ENCODE measurements at regions not wholly inside any gene's neighbourhood (a gene's known extent, or its start where the extent isn't known, plus 50 kb on each side); places are given as distances from the start of the nearest gene placed in this dataset.

DNA sequence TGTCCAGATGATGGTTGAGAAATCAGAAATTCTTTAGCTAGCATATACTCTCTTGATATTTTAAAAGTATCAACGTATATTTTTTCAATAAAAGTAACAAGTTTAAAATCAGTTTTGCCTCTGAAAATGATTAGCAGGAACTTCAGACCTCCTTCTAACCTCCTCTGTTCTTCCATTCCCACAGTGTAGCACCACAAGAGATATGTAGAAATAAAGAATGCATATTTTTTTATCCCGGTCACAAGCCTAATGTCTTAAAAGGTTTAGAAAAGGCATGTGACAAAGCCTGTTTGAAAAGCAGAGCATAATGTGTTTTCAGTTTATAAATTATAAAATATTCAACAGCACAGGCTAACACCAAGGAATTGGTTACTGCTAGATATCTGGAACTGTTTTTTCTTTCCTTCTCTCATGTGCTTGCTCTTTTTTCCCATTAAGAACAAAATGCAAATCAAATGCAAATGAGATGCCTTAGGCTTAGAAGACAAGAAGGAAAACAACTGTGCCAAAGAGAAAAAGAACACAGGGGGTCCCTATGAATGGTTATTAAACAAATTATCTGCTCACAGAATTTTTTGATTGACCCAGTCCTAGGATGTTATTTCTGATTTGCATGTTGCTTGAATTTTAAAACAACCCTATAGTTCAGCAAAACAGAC is 351.7 kb upstream of the FAM241A start:
- Histone ChIP-seq H3K4me3 (ENCODE audit: low read depth in 1 of 2, low read length in 2 of 2) (no peak overlapping the region), H3K4me1 (ENCODE audit: control insufficient read depth in 1 of 2, insufficient read depth in 2 of 2, low read length in 2 of 2) (no peaks in the 10 kb centered on the region), H3K27ac (ENCODE audit: low read depth, low read length) (no peak overlapping the region), H3K36me3 (ENCODE audit: control insufficient read depth in 1 of 2, insufficient read depth in 2 of 2, low read length in 2 of 2) (no peaks in the 10 kb centered on the region), H3K9ac (ENCODE audit: low read depth in 1 of 2, low read length in 2 of 2) (no peak overlapping the region), H3K9me3 (ENCODE audit: control insufficient read depth in 1 of 2, low read length in 2 of 2) (no peaks in the 10 kb centered on the region), H3K27me3 (ENCODE audit: control insufficient read depth in 1 of 2, insufficient read depth in 2 of 2, low read length in 2 of 2) (no peaks in the 10 kb centered on the region)

DNA sequence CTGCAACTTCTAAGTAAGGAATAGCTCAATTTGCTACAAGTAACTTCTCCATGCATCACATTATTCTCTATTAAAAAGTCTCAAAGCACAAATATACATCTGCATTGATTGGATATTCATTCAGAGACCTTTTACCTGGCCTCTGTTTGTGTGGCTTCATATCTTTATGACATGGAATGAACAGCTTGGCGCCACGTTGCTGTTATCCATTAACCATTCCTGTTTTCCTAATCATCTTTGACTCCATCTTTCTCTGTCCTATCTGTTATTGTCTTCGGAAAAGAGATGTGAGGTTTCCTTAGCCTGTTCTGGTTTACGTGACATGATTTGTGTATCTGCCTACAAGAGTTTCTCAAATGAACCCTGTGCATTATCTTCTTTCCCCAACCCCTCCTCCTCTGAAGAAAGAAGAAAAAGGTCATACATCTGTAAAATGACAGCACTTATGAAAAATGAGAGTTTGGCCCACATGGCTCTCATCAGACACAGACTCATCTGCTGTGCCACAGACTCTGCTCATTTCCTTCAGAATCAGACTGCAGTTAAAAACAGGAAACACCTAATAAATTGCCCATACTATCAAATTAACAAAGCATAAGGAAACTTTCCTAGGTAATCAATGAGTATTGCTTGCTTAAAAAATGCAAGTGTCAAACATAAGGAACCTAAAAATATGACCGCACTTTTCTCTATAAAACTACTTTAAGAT is 347.6 kb upstream of the FAM241A start:
- Histone ChIP-seq H3K4me1 (ENCODE audit: control insufficient read depth in 1 of 2, insufficient read depth in 2 of 2, low read length in 2 of 2) (no peaks in the 10 kb centered on the region), H3K4me3 (ENCODE audit: low read depth in 1 of 2, low read length in 2 of 2) (no peak overlapping the region), H3K36me3 (ENCODE audit: control insufficient read depth in 1 of 2, insufficient read depth in 2 of 2, low read length in 2 of 2) (no peaks in the 10 kb centered on the region), H3K9ac (ENCODE audit: low read depth in 1 of 2, low read length in 2 of 2) (no peak overlapping the region), H3K9me3 (ENCODE audit: control insufficient read depth in 1 of 2, low read length in 2 of 2) (no peaks in the 10 kb centered on the region), H3K27me3 (ENCODE audit: control insufficient read depth in 1 of 2, insufficient read depth in 2 of 2, low read length in 2 of 2) (no peaks in the 10 kb centered on the region), H3K27ac (ENCODE audit: low read depth, low read length) (no peak overlapping the region)

DNA sequence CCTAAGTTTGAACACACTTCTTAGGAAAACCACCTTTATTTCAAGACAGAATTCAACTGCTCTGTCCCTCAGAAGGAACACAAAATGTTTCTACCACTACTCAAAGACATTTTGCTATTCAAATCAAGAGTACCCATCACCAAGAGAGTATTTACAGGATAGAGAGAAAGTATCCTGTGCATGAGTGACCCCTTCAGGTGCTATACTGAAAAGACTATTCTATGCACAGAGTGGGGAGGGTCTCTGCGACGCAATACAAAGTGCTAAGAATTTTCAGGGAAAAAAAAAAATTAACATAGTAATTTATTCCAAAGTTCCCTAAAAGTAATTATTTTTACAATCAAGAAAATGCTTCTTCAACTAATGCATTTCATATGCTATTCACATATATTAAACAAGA is 346.4 kb upstream of the FAM241A start:
- Histone ChIP-seq H3K9ac (ENCODE audit: low read depth in 1 of 2, low read length in 2 of 2) (no peak overlapping the region), H3K9me3 (ENCODE audit: control insufficient read depth in 1 of 2, low read length in 2 of 2) (no peaks in the 10 kb centered on the region), H3K27me3 (ENCODE audit: control insufficient read depth in 1 of 2, insufficient read depth in 2 of 2, low read length in 2 of 2) (no peaks in the 10 kb centered on the region), H3K4me3 (ENCODE audit: low read depth in 1 of 2, low read length in 2 of 2) (no peak overlapping the region), H3K4me1 (ENCODE audit: control insufficient read depth in 1 of 2, insufficient read depth in 2 of 2, low read length in 2 of 2) (no peaks in the 10 kb centered on the region), H3K36me3 (ENCODE audit: control insufficient read depth in 1 of 2, insufficient read depth in 2 of 2, low read length in 2 of 2) (no peaks in the 10 kb centered on the region), H3K27ac (ENCODE audit: low read depth, low read length) (no peak overlapping the region)

DNA sequence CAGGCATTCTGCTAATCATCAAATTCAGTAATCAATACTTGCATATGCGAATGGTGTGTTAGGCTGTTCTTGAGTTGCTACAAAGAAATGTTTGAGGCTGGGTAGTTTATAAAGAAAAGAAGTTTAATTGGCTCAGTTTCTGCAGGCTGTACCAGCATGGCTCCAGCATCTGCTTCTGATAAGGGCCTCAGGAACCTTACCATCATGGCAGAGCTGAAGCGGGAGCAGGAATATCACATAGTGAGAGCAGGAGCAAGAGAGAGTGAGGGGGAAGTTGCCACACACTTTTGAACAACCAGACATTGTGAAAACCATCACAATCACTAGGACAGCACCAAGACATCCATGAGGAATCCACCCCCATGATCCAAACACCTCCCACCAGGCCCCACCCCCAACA is 344.7 kb upstream of the FAM241A start:
- Histone ChIP-seq H3K4me3 (ENCODE audit: low read depth in 1 of 2, low read length in 2 of 2) (no peak overlapping the region), H3K9ac (ENCODE audit: low read depth in 1 of 2, low read length in 2 of 2) (no peak overlapping the region), H3K27ac (ENCODE audit: low read depth, low read length) (no peak overlapping the region), H3K27me3 (ENCODE audit: control insufficient read depth in 1 of 2, insufficient read depth in 2 of 2, low read length in 2 of 2) (no peaks in the 10 kb centered on the region), H3K4me1 (ENCODE audit: control insufficient read depth in 1 of 2, insufficient read depth in 2 of 2, low read length in 2 of 2) (no peaks in the 10 kb centered on the region), H3K9me3 (ENCODE audit: control insufficient read depth in 1 of 2, low read length in 2 of 2) (no peaks in the 10 kb centered on the region), H3K36me3 (ENCODE audit: control insufficient read depth in 1 of 2, insufficient read depth in 2 of 2, low read length in 2 of 2) (no peaks in the 10 kb centered on the region)

DNA sequence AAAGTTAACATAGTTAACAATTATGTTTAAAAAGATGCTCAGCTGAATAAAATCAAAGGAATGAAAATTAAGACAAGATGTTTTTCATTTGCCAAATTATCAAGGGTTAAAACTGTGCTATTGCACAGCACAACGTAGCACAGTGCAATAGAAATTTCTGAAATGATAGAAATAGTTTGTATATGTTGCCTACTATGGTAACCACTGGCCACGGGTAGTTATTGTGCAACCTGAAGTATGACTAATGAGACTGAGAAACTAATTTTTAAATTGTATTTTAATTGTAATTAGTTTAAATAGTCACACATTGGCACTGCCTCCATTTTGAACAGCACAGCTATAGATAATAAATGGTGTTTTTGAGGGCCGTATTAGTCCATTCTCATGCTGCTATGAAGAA is 343.1 kb upstream of the FAM241A start:
- Histone ChIP-seq H3K9ac (ENCODE audit: low read depth in 1 of 2, low read length in 2 of 2) (no peak overlapping the region), H3K27me3 (ENCODE audit: control insufficient read depth in 1 of 2, insufficient read depth in 2 of 2, low read length in 2 of 2) (no peaks in the 10 kb centered on the region), H3K27ac (ENCODE audit: low read depth, low read length) (no peak overlapping the region), H3K9me3 (ENCODE audit: control insufficient read depth in 1 of 2, low read length in 2 of 2) (no peaks in the 10 kb centered on the region), H3K4me1 (ENCODE audit: control insufficient read depth in 1 of 2, insufficient read depth in 2 of 2, low read length in 2 of 2) (no peaks in the 10 kb centered on the region), H3K36me3 (ENCODE audit: control insufficient read depth in 1 of 2, insufficient read depth in 2 of 2, low read length in 2 of 2) (no peaks in the 10 kb centered on the region), H3K4me3 (ENCODE audit: low read depth in 1 of 2, low read length in 2 of 2) (no peak overlapping the region)

DNA sequence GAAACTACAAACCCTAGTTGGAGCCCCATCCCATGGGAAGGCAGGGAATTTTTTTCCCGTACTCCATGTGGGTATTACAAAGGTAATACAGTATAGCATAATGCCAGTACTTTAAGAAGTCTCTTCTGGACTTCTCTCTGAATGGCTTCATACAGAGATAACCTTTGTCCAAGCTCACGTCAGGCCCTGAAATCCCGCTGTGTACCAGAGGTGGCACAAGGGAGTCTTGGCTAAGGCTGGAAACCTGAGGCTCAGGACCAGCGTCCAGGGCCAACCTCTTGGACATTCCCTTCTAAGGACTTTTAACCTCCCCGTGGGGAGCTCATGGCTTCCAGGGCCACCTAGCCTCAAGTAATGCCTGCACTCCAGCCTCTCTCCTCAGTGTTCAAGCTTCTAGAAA is 338.9 kb upstream of the FAM241A start:
- H3K9ac ChIP-seq (ENCODE audit: low read depth in 1 of 2, low read length in 2 of 2), result no peak overlapping the region
- H3K27ac ChIP-seq (ENCODE audit: low read depth, low read length), result no peak overlapping the region
- H3K4me3 ChIP-seq (ENCODE audit: low read depth in 1 of 2, low read length in 2 of 2), result no peak overlapping the region
- no peaks in the 10 kb centered on the region for H3K36me3 ChIP-seq (ENCODE audit: control insufficient read depth in 1 of 2, insufficient read depth in 2 of 2, low read length in 2 of 2)
- H3K27me3 ChIP-seq (ENCODE audit: control insufficient read depth in 1 of 2, insufficient read depth in 2 of 2, low read length in 2 of 2), result no peaks in the 10 kb centered on the region
- H3K4me1 ChIP-seq (ENCODE audit: control insufficient read depth in 1 of 2, insufficient read depth in 2 of 2, low read length in 2 of 2), result no peaks in the 10 kb centered on the region
- no peaks in the 10 kb centered on the region for H3K9me3 ChIP-seq (ENCODE audit: control insufficient read depth in 1 of 2, low read length in 2 of 2)

DNA sequence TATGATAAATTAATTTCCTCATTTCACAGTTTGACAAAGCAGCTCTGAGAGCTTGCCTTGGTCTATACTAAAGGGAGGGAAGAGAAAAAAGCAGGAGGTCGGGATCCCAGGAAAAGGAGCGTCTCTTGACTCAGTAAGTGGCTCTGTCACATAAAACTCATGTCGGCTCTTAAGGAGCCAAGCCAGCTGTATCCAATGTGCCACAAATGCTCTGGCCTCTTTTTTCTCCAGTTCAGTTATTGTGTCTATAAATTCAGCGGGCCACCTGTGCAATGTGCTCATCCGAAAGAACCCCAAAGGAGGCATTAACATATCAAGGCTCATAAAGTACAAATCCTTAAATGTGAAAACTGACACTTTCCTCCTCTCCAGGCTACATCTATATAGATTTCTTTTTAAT is 337.7 kb upstream of the FAM241A start:
- Histone ChIP-seq H3K9ac (ENCODE audit: low read depth in 1 of 2, low read length in 2 of 2) (no peak overlapping the region), H3K4me3 (ENCODE audit: low read depth in 1 of 2, low read length in 2 of 2) (no peak overlapping the region), H3K27me3 (ENCODE audit: control insufficient read depth in 1 of 2, insufficient read depth in 2 of 2, low read length in 2 of 2) (no peaks in the 10 kb centered on the region), H3K4me1 (ENCODE audit: control insufficient read depth in 1 of 2, insufficient read depth in 2 of 2, low read length in 2 of 2) (no peaks in the 10 kb centered on the region), H3K27ac (ENCODE audit: low read depth, low read length) (no peak overlapping the region), H3K36me3 (ENCODE audit: control insufficient read depth in 1 of 2, insufficient read depth in 2 of 2, low read length in 2 of 2) (no peaks in the 10 kb centered on the region), H3K9me3 (ENCODE audit: control insufficient read depth in 1 of 2, low read length in 2 of 2) (no peaks in the 10 kb centered on the region)

DNA sequence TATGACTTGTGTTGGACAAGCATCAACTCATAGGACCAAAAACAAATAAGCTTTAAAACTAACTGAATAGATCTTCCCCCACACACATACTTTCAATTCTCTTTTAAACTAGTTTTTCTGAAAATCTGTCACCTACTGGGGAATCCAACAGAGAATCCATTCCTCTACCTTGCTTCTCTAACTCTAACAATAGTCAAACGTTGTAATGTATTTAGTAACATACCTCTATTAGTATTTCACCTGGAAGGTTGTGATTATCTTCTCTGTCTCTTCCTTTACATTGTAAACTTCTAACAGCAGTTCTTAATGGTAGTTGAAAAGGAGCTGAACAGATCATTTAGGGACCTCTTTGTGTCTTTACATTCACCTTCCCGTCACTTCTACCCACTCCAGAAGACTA is 337.1 kb upstream of the FAM241A start:
- Histone ChIP-seq H3K9me3 (ENCODE audit: control insufficient read depth in 1 of 2, low read length in 2 of 2) (no peaks in the 10 kb centered on the region), H3K4me3 (ENCODE audit: low read depth in 1 of 2, low read length in 2 of 2) (no peak overlapping the region), H3K9ac (ENCODE audit: low read depth in 1 of 2, low read length in 2 of 2) (no peak overlapping the region), H3K4me1 (ENCODE audit: control insufficient read depth in 1 of 2, insufficient read depth in 2 of 2, low read length in 2 of 2) (no peaks in the 10 kb centered on the region), H3K36me3 (ENCODE audit: control insufficient read depth in 1 of 2, insufficient read depth in 2 of 2, low read length in 2 of 2) (no peaks in the 10 kb centered on the region), H3K27ac (ENCODE audit: low read depth, low read length) (no peak overlapping the region), H3K27me3 (ENCODE audit: control insufficient read depth in 1 of 2, insufficient read depth in 2 of 2, low read length in 2 of 2) (no peaks in the 10 kb centered on the region)

DNA sequence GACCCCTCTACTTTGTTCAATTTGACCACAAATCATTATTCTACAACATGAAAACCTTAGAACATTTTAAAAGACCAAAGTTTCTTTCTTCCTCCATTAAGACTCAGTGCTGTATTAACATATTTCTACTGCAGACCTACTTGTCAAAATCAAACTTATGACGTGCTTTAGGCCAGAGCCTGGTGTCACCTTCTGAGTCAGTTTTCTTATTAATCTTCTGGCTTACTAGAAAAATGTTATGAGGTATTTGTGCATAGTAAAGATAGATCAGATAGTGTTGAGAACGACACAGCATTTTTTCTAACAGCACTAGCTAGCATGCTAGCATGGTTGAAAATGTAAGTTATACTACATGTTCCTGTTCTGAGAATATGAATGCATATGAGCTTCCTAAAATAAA is 333.6 kb upstream of the FAM241A start:
- H3K4me1 ChIP-seq (ENCODE audit: control insufficient read depth in 1 of 2, insufficient read depth in 2 of 2, low read length in 2 of 2), result no peaks in the 10 kb centered on the region
- H3K36me3 ChIP-seq (ENCODE audit: control insufficient read depth in 1 of 2, insufficient read depth in 2 of 2, low read length in 2 of 2), result no peaks in the 10 kb centered on the region
- H3K9me3 ChIP-seq (ENCODE audit: control insufficient read depth in 1 of 2, low read length in 2 of 2), result no peaks in the 10 kb centered on the region
- no peak overlapping the region for H3K9ac ChIP-seq (ENCODE audit: low read depth in 1 of 2, low read length in 2 of 2)
- H3K27me3 ChIP-seq (ENCODE audit: control insufficient read depth in 1 of 2, insufficient read depth in 2 of 2, low read length in 2 of 2), result no peaks in the 10 kb centered on the region
- H3K27ac ChIP-seq (ENCODE audit: low read depth, low read length), result no peak overlapping the region
- no peak overlapping the region for H3K4me3 ChIP-seq (ENCODE audit: low read depth in 1 of 2, low read length in 2 of 2)

DNA sequence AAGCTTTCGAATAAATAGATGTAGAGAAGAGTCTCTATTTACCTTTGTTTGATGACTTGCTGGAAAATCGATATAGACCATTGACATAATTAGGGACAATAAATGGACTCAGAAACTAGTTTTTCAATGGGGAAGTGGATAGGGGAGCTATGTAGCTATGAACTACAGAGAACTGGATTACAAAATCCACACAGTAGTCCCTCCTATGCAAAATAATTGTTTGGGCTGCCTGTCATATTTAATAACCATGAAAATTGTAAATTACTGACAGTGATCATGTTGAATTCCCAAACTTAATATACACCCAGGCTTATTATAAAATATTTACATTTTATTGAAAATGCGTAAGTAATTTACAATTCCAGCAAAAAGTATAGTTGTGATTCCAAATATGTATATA is 333.1 kb upstream of the FAM241A start:
- no peaks in the 10 kb centered on the region for H3K36me3 ChIP-seq (ENCODE audit: control insufficient read depth in 1 of 2, insufficient read depth in 2 of 2, low read length in 2 of 2)
- H3K9me3 ChIP-seq (ENCODE audit: control insufficient read depth in 1 of 2, low read length in 2 of 2), result no peaks in the 10 kb centered on the region
- H3K9ac ChIP-seq (ENCODE audit: low read depth in 1 of 2, low read length in 2 of 2), result no peak overlapping the region
- H3K27me3 ChIP-seq (ENCODE audit: control insufficient read depth in 1 of 2, insufficient read depth in 2 of 2, low read length in 2 of 2), result no peaks in the 10 kb centered on the region
- H3K27ac ChIP-seq (ENCODE audit: low read depth, low read length), result no peak overlapping the region
- H3K4me3 ChIP-seq (ENCODE audit: low read depth in 1 of 2, low read length in 2 of 2), result no peak overlapping the region
- H3K4me1 ChIP-seq (ENCODE audit: control insufficient read depth in 1 of 2, insufficient read depth in 2 of 2, low read length in 2 of 2), result no peaks in the 10 kb centered on the region

Measured in duodenal mucosa (tissue), 2 donors.